ENCODE measurements at regions not wholly inside any gene's neighbourhood (a gene's known extent, or its start where the extent isn't known, plus 50 kb on each side); places are given as distances from the start of the nearest gene placed in this dataset.

DNA sequence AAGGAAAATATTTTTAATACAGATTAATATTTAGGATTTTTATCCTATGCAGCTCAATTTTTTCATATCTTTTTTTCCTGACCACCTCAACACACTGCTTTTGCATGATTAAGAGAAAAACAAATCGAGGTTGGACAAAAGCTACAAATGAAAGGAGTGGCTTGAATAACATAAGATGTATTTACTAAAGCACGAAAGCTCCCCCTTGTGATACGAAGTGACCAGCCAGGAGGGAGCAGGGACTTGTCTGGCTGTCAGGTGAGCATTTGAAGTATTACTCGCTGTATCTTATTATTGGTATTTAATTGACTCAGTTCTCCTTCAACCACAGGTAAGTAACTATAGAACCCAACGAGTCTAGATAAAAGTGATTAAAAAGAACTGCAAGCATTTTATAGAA is 265.2 kb upstream of the PHF14 start:
- Histone ChIP-seq H3K4me3 (no peak overlapping the region), H3K9me3 (ENCODE audit: low read depth) (no peaks in the 10 kb centered on the region), H4K20me1 (ENCODE audit: insufficient read depth, poor library complexity, severe bottlenecking) (no peaks in the 10 kb centered on the region), H3K27me3 (no peaks in the 10 kb centered on the region), H3K4me2 (no peak overlapping the region), H3K4me1 (ENCODE audit: insufficient read depth) (no peaks in the 10 kb centered on the region), H3K36me3 (replicated peaks; ENCODE audit: insufficient read depth, low read depth) (no peaks in the 10 kb centered on the region), H2AFZ (no peak overlapping the region), H3K27ac (no peak overlapping the region), H3K9me2 (replicated peaks; ENCODE audit: insufficient read depth) (no peaks in the 10 kb centered on the region), H3K79me2 (no peaks in the 10 kb centered on the region)
- peak; percentile 60 for DNase-seq (ENCODE audit: low spot score)
- 22% methylated on average over 5 of the region's 5 CpGs for WGBS (ENCODE audit: low lambda C conversion rate, missing lambda C conversion rate)
- TF ChIP-seq, protein P1, sequence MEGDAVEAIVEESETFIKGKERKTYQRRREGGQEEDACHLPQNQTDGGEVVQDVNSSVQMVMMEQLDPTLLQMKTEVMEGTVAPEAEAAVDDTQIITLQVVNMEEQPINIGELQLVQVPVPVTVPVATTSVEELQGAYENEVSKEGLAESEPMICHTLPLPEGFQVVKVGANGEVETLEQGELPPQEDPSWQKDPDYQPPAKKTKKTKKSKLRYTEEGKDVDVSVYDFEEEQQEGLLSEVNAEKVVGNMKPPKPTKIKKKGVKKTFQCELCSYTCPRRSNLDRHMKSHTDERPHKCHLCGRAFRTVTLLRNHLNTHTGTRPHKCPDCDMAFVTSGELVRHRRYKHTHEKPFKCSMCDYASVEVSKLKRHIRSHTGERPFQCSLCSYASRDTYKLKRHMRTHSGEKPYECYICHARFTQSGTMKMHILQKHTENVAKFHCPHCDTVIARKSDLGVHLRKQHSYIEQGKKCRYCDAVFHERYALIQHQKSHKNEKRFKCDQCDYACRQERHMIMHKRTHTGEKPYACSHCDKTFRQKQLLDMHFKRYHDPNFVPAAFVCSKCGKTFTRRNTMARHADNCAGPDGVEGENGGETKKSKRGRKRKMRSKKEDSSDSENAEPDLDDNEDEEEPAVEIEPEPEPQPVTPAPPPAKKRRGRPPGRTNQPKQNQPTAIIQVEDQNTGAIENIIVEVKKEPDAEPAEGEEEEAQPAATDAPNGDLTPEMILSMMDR (IDR thresholded peaks at IDR 0.05; ENCODE audit: poor library complexity), result peak; percentile 54
- TF ChIP-seq EZH2 (IDR thresholded peaks at IDR 0.05; ENCODE audit: borderline replicate concordance), result no peak
- no peak for TF ChIP-seq EZH2phosphoT487 (IDR thresholded peaks at IDR 0.05; ENCODE audit: low read depth, severe bottlenecking, unreplicated experiment)

DNA sequence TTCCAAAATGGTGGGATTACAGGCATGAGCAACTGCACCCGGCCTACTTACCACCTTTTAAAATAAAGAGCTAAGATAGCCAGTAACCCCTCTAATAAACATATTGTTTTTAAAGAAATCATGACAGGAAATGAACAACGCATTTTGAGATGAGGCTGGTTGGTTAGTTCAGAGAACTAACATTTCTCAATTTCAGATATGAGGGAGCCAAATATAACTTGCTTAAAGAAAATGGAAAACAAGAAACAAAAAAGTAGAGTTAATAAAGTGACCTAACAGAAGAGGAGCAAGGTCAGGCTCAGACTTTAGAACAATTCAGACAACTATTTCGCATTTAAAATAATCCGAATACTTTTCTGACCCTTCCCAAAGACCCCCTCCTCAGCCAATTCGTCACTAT is 254.9 kb upstream of the PHF14 start:
- no peak overlapping the region for H3K4me3 ChIP-seq
- H3K27me3 ChIP-seq, result no peaks in the 10 kb centered on the region
- no peaks in the 10 kb centered on the region for H3K79me2 ChIP-seq
- no peak overlapping the region for H3K27ac ChIP-seq
- no peaks in the 10 kb centered on the region for H3K4me1 ChIP-seq (ENCODE audit: insufficient read depth)
- H3K36me3 ChIP-seq (replicated peaks; ENCODE audit: insufficient read depth, low read depth), result no peaks in the 10 kb centered on the region
- no peaks in the 10 kb centered on the region for H3K9me2 ChIP-seq (replicated peaks; ENCODE audit: insufficient read depth)
- DNase-seq (ENCODE audit: low spot score), result no peak
- WGBS (ENCODE audit: low lambda C conversion rate, missing lambda C conversion rate), result 87% methylated on average over 5 of the region's 5 CpGs
- H3K4me2 ChIP-seq, result no peak overlapping the region
- no peaks in the 10 kb centered on the region for H3K9me3 ChIP-seq (ENCODE audit: low read depth)
- no peak overlapping the region for H2AFZ ChIP-seq
- H4K20me1 ChIP-seq (ENCODE audit: insufficient read depth, poor library complexity, severe bottlenecking), result no peaks in the 10 kb centered on the region
- no peak for TF ChIP-seq EZH2 (IDR thresholded peaks at IDR 0.05; ENCODE audit: borderline replicate concordance)
- TF ChIP-seq, protein P1 (IDR thresholded peaks at IDR 0.05; ENCODE audit: poor library complexity), result no peak
- no peak for TF ChIP-seq EZH2phosphoT487 (IDR thresholded peaks at IDR 0.05; ENCODE audit: low read depth, severe bottlenecking, unreplicated experiment)

DNA sequence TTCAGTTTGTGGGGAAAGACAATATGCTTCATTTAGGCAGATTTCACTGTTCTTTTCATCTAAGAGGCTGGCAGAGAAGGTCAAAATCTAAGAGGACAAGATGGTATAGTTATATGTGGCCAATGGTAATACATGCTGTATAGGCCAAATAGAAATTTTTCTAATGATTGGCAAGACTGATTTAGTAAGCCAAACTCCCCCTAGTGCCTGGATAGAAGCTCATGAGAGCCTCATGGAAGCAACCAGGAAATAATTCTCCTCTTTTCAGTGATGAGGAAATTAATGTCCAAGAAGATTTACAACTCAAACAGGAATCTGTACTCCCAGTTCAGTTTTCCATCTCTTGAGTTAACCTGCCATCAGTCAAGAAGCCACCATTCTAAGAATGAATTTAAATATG is 253.6 kb upstream of the PHF14 start:
- Histone ChIP-seq H3K4me2 (no peak overlapping the region), H2AFZ (no peak overlapping the region), H4K20me1 (ENCODE audit: insufficient read depth, poor library complexity, severe bottlenecking) (no peaks in the 10 kb centered on the region), H3K9me2 (replicated peaks; ENCODE audit: insufficient read depth) (no peaks in the 10 kb centered on the region), H3K4me3 (no peak overlapping the region), H3K36me3 (replicated peaks; ENCODE audit: insufficient read depth, low read depth) (no peaks in the 10 kb centered on the region), H3K79me2 (no peaks in the 10 kb centered on the region), H3K9me3 (ENCODE audit: low read depth) (no peaks in the 10 kb centered on the region), H3K4me1 (ENCODE audit: insufficient read depth) (no peaks in the 10 kb centered on the region), H3K27me3 (no peaks in the 10 kb centered on the region), H3K27ac (no peak overlapping the region)
- DNase-seq (ENCODE audit: low spot score), result no peak
- TF ChIP-seq, protein P1 (IDR thresholded peaks at IDR 0.05; ENCODE audit: poor library complexity), result no peak
- TF ChIP-seq EZH2phosphoT487 (IDR thresholded peaks at IDR 0.05; ENCODE audit: low read depth, severe bottlenecking, unreplicated experiment) (no peak), EZH2 (IDR thresholded peaks at IDR 0.05; ENCODE audit: borderline replicate concordance) (no peak)

DNA sequence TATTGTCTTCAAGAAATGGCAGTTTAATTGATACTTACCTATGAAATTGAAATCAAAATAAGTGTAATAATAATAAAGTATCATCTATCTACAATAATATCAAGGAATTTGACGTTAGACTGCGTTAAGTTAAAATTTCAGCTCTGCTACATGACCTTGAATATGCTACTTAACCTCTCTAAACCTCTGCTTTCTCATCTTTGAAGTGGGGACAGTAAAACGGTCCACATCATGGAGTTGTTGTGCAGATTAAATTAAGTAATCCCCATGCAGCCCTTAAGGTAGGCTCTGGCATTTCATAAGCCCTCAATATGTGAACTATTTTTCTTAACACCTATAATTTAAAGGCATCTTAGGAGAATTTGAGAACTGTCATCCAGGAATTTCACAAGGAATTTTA is 252.4 kb upstream of the PHF14 start:
- no peaks in the 10 kb centered on the region for H3K4me1 ChIP-seq (ENCODE audit: insufficient read depth)
- no peak for DNase-seq (ENCODE audit: low spot score)
- no peak overlapping the region for H3K27ac ChIP-seq
- H3K4me3 ChIP-seq, result no peak overlapping the region
- H3K9me3 ChIP-seq (ENCODE audit: low read depth), result no peaks in the 10 kb centered on the region
- H3K27me3 ChIP-seq, result no peaks in the 10 kb centered on the region
- no peaks in the 10 kb centered on the region for H3K9me2 ChIP-seq (replicated peaks; ENCODE audit: insufficient read depth)
- TF ChIP-seq, protein P1 (IDR thresholded peaks at IDR 0.05; ENCODE audit: poor library complexity), result no peak
- TF ChIP-seq EZH2phosphoT487 (IDR thresholded peaks at IDR 0.05; ENCODE audit: low read depth, severe bottlenecking, unreplicated experiment), result no peak
- TF ChIP-seq EZH2 (IDR thresholded peaks at IDR 0.05; ENCODE audit: borderline replicate concordance), result no peak
- 85% methylated on average over 3 of the region's 3 CpGs for WGBS (ENCODE audit: low lambda C conversion rate, missing lambda C conversion rate)
- no peaks in the 10 kb centered on the region for H3K79me2 ChIP-seq
- H3K36me3 ChIP-seq (replicated peaks; ENCODE audit: insufficient read depth, low read depth), result no peaks in the 10 kb centered on the region
- H4K20me1 ChIP-seq (ENCODE audit: insufficient read depth, poor library complexity, severe bottlenecking), result no peaks in the 10 kb centered on the region
- no peak overlapping the region for H3K4me2 ChIP-seq
- no peak overlapping the region for H2AFZ ChIP-seq

Data from hepatocyte (in vitro differentiated cells).